Stomach (tissue), 4 donors: ENCODE measurements at regions not wholly inside any gene's neighbourhood (a gene's known extent, or its start where the extent isn't known, plus 50 kb on each side); places are given as distances from the start of the nearest gene placed in this dataset.

ENCODE experiments used
- POLR2A ChIP-seq, 4 donors: fragments of 450-650 bp; IDR thresholded peaks; one replicate each; pipeline ENCODE4 v1.6.1; 2016; ENCODE audit warnings: antibody characterized with exemption in 4 of 4, control low read depth in 2 of 4, mild to moderate bottlenecking in 1 of 4, moderate library complexity in 1 of 4
- TF ChIP-seq, protein P1 (sequence below), 7 experiments: fragments of 450-650 bp in 4 of 7; fragments of 200-600 bp in 3 of 7; sonication (generic) in 3 of 7; IDR thresholded peaks; one replicate each; pipeline ENCODE4 v1.5.1; 2016 to 2019; ENCODE audit warnings: antibody characterized with exemption in 7 of 7, control low read depth in 2 of 7, mild to moderate bottlenecking in 1 of 7

GRCh38 chr5:8861764-8862163 is 684.1 kb downstream of the SEMA5A start:
- TF ChIP-seq, protein P1, sequence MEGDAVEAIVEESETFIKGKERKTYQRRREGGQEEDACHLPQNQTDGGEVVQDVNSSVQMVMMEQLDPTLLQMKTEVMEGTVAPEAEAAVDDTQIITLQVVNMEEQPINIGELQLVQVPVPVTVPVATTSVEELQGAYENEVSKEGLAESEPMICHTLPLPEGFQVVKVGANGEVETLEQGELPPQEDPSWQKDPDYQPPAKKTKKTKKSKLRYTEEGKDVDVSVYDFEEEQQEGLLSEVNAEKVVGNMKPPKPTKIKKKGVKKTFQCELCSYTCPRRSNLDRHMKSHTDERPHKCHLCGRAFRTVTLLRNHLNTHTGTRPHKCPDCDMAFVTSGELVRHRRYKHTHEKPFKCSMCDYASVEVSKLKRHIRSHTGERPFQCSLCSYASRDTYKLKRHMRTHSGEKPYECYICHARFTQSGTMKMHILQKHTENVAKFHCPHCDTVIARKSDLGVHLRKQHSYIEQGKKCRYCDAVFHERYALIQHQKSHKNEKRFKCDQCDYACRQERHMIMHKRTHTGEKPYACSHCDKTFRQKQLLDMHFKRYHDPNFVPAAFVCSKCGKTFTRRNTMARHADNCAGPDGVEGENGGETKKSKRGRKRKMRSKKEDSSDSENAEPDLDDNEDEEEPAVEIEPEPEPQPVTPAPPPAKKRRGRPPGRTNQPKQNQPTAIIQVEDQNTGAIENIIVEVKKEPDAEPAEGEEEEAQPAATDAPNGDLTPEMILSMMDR (IDR thresholded peaks at IDR 0.05): no peak
- TF ChIP-seq POLR2A (IDR thresholded peaks at IDR 0.05): no peak
